ENCODE measurements at regions not wholly inside any gene's neighbourhood (a gene's known extent, or its start where the extent isn't known, plus 50 kb on each side); places are given as distances from the start of the nearest gene placed in this dataset.

- CTCF ChIA-PET, result no interaction called here
These were observed 417.4 kb upstream of the RIOK2 start for GRCh38 chr5:97600486-97600885.

GRCh38 chr5:97601651-97602050 lies 418.6 kb upstream of the RIOK2 start:
- TF ChIP-seq CTCF (IDR thresholded peaks at IDR 0.05), result no peak
- H3K9me3 Mint-ChIP-seq, result peaks cover 19% of the 10 kb centered on the region
- ChIA-PET POLR2A (no interaction called here), CTCF (no interaction called here)
- no peaks in the 10 kb centered on the region for H3K36me3 Mint-ChIP-seq (ENCODE audit: low read depth)
- H3K4me1 Mint-ChIP-seq, result no peaks in the 10 kb centered on the region
- no peak overlapping the region for H3K4me3 Mint-ChIP-seq
- DNase-seq, result no peak
- no peak for ATAC-seq (ENCODE audit: low read depth)
- intact Hi-C loops (cut with micrococcal nuclease), result no loop called here
- no peaks in the 10 kb centered on the region for H3K27me3 Mint-ChIP-seq
- H3K27ac Mint-ChIP-seq, result no peak overlapping the region

More at GRCh38 chr5:97600486-97600885, 417.4 kb upstream of the RIOK2 start:
- POLR2A ChIA-PET, result no interaction called here
- no peak overlapping the region for H3K4me3 Mint-ChIP-seq
- peaks cover 28% of the 10 kb centered on the region for H3K9me3 Mint-ChIP-seq
- no peaks in the 10 kb centered on the region for H3K4me1 Mint-ChIP-seq
- no peaks in the 10 kb centered on the region for H3K27me3 Mint-ChIP-seq
- no peak for TF ChIP-seq CTCF (IDR thresholded peaks at IDR 0.05)
- DNase-seq (no peak), ATAC-seq (ENCODE audit: low read depth) (no peak)
- H3K27ac Mint-ChIP-seq, result no peak overlapping the region
- no peaks in the 10 kb centered on the region for H3K36me3 Mint-ChIP-seq (ENCODE audit: low read depth)
- intact Hi-C loops (cut with micrococcal nuclease), result no loop called here

GRCh38 chr5:97606531-97606930 lies 423.5 kb upstream of the RIOK2 start:
- Mint-ChIP-seq H3K4me3 (no peak overlapping the region), H3K27ac (no peak overlapping the region), H3K9me3 (peaks cover 5% of the 10 kb centered on the region), H3K4me1 (no peaks in the 10 kb centered on the region), H3K36me3 (ENCODE audit: low read depth) (no peaks in the 10 kb centered on the region), H3K27me3 (no peaks in the 10 kb centered on the region)
- intact Hi-C loops (cut with micrococcal nuclease), result no loop called here
- DNase-seq (no peak), ATAC-seq (ENCODE audit: low read depth) (no peak)
- POLR2A ChIA-PET, result no interaction called here
- TF ChIP-seq CTCF (IDR thresholded peaks at IDR 0.05), result no peak
- CTCF ChIA-PET, result no interaction called here

- Mint-ChIP-seq H3K4me3 (no peak overlapping the region), H3K27me3 (no peaks in the 10 kb centered on the region), H3K36me3 (ENCODE audit: low read depth) (no peaks in the 10 kb centered on the region), H3K27ac (no peak overlapping the region), H3K4me1 (no peaks in the 10 kb centered on the region), H3K9me3 (no peaks in the 10 kb centered on the region)
- ATAC-seq (ENCODE audit: low read depth) (no peak), DNase-seq (no peak)
- ChIA-PET POLR2A (no interaction called here), CTCF (no interaction called here)
- no peak for TF ChIP-seq CTCF (IDR thresholded peaks at IDR 0.05)
- intact Hi-C loops (cut with micrococcal nuclease), result no loop called here
These were observed 425.5 kb upstream of the RIOK2 start for GRCh38 chr5:97608501-97608900.

- no peak overlapping the region for H3K4me3 Mint-ChIP-seq
- intact Hi-C loops (cut with micrococcal nuclease), result no loop called here
- H3K4me1 Mint-ChIP-seq, result no peaks in the 10 kb centered on the region
- TF ChIP-seq CTCF (IDR thresholded peaks at IDR 0.05), result no peak
- ChIA-PET POLR2A (no interaction called here), CTCF (no interaction called here)
- H3K27ac Mint-ChIP-seq, result no peak overlapping the region
- DNase-seq (no peak), ATAC-seq (ENCODE audit: low read depth) (no peak)
- peaks cover 10% of the 10 kb centered on the region for H3K9me3 Mint-ChIP-seq
- no peaks in the 10 kb centered on the region for H3K27me3 Mint-ChIP-seq
- H3K36me3 Mint-ChIP-seq (ENCODE audit: low read depth), result no peaks in the 10 kb centered on the region
These were observed 435.7 kb upstream of the RIOK2 start for GRCh38 chr5:97618721-97619120.

Measured in activated B cell treated with CpG ODN at 0.5 μM for 24 hours (primary cell).